Ovary (tissue), 3 donors: ENCODE measurements at regions not wholly inside any gene's neighbourhood (a gene's known extent, or its start where the extent isn't known, plus 50 kb on each side); places are given as distances from the start of the nearest gene placed in this dataset.

ENCODE experiments used
- EP300 ChIP-seq: sonication (generic); formaldehyde crosslinking; IDR thresholded peaks from one replicate; pipeline ENCODE4 v1.6.1; 2017; ENCODE audit warnings: antibody characterized with exemption
- POLR2A ChIP-seq: fragments of 450-650 bp; IDR thresholded peaks from one replicate; pipeline ENCODE4 v1.6.1; 2017; ENCODE audit warnings: antibody characterized with exemption, mild to moderate bottlenecking, moderate library complexity
- TF ChIP-seq, protein P1 (sequence below), 3 donors: fragments of 450-650 bp in 2 of 3; fragments of 200-600 bp in 1 of 3; IDR thresholded peaks; one replicate each; pipeline versions ENCODE4 v1.5.1 to v1.8.0; 2016 to 2022; ENCODE audit warnings: antibody characterized with exemption in 3 of 3, mild to moderate bottlenecking in 1 of 3
- donor health status: DM: no; HTN: no; CAD: no.

DNA sequence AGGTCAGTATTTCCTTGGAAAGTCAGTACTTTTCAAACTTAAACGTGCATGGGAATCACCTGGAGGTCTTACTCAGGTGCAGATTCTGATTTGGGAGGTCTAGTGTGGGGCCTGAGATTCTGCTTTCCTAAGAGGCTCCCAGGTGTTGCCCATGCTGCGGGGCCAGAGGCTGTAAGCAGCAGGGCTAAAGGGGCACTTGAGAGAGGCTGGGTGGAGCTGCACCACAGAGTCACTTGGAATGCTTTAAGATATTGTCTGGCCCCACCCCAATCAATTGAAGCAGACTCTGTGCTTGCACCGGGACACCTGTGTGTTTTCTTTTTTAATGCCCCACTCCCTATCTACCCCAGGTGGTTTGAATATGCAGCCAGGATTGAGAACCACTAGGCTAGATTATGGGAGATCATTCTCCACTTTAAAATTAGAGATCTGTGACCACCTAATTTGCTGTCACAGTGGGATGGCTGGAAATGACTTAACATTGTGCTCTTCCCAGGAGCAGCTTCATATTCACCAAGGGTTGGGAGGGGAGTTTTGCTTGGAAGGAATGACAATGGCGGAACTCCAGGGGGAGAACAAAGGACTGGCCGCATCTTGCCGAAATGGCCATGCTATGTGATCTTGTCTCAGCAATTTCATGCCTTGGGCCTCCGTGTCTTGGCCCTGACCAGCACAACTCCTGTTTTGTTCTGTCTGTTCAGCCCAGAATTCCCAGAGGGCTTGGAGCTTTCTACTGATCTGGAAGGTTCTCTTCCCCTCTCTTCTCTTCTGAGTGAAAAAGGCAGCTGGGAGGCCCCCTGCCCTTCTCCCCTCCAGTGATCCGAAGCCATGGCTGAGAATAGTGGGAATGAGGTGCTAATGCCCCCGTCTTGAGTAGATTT lies 80.2 kb downstream of the FAM241B start:
- TF ChIP-seq, protein P1, sequence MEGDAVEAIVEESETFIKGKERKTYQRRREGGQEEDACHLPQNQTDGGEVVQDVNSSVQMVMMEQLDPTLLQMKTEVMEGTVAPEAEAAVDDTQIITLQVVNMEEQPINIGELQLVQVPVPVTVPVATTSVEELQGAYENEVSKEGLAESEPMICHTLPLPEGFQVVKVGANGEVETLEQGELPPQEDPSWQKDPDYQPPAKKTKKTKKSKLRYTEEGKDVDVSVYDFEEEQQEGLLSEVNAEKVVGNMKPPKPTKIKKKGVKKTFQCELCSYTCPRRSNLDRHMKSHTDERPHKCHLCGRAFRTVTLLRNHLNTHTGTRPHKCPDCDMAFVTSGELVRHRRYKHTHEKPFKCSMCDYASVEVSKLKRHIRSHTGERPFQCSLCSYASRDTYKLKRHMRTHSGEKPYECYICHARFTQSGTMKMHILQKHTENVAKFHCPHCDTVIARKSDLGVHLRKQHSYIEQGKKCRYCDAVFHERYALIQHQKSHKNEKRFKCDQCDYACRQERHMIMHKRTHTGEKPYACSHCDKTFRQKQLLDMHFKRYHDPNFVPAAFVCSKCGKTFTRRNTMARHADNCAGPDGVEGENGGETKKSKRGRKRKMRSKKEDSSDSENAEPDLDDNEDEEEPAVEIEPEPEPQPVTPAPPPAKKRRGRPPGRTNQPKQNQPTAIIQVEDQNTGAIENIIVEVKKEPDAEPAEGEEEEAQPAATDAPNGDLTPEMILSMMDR (IDR thresholded peaks at IDR 0.05) = no peak
- no peak for TF ChIP-seq POLR2A
- TF ChIP-seq EP300 = no peak
